Suprapubic skin (tissue), 4 donors: ENCODE measurements at regions not wholly inside any gene's neighbourhood (a gene's known extent, or its start where the extent isn't known, plus 50 kb on each side); places are given as distances from the start of the nearest gene placed in this dataset.
A peak's percentile ranks its signal among the peaks of the same experiment; 100 is the strongest.

Experiments
- DNase-seq, 2 donors: peaks; one replicate each; pipeline ENCODE4 v3.0.0-alpha.2; 2019; ENCODE audit warnings: low spot score in 2 of 2
- H3K27ac ChIP-seq: fragments of 200-600 bp; sonication (generic); one replicate; pipeline ENCODE4 v1.5.1; 2019
- H3K27me3 ChIP-seq: fragments of 200-600 bp; sonication (generic); one replicate; pipeline ENCODE4 v1.5.1; 2019
- H3K36me3 ChIP-seq: fragments of 200-600 bp; sonication (generic); one replicate; pipeline ENCODE4 v1.5.1; 2019
- H3K4me1 ChIP-seq: fragments of 200-600 bp; sonication (generic); one replicate; pipeline ENCODE4 v1.5.1; 2019
- H3K4me3 ChIP-seq: fragments of 200-600 bp; sonication (generic); one replicate; pipeline ENCODE4 v1.5.1; 2019; ENCODE audit warnings: mild to moderate bottlenecking
- H3K9me3 ChIP-seq: fragments of 200-600 bp; sonication (generic); one replicate; pipeline ENCODE4 v1.5.1; 2019
- CTCF ChIP-seq, 2 donors: fragments of 200-600 bp in 1 of 2; fragments of 450-650 bp in 1 of 2; sonication (generic) in 1 of 2; IDR thresholded peaks; one replicate each; pipeline ENCODE4 v1.5.1; 2016 to 2019; ENCODE audit warnings: antibody characterized with exemption in 2 of 2, mild to moderate bottlenecking in 1 of 2, moderate library complexity in 1 of 2
- EP300 ChIP-seq: sonication (generic); formaldehyde crosslinking; IDR thresholded peaks from one replicate; pipeline ENCODE4 v1.6.1; 2017; ENCODE audit warnings: antibody characterized with exemption
- POLR2A ChIP-seq, 2 donors: fragments of 450-650 bp; IDR thresholded peaks; one replicate each; pipeline ENCODE4 v1.6.1; 2017; ENCODE audit warnings: antibody characterized with exemption in 2 of 2, mild to moderate bottlenecking in 2 of 2, moderate library complexity in 2 of 2
- POLR2AphosphoS5 ChIP-seq, 3 donors: sonication (generic); formaldehyde crosslinking; IDR thresholded peaks; one replicate each; pipeline ENCODE4 v1.6.1; 2017; ENCODE audit warnings: antibody characterized with exemption in 3 of 3
- WGBS: methylation state at CpG from one replicate; pipeline ENCODE4 v1.1.5; 2018; 5-methylcytosine and 5-hydroxymethylcytosine counted together

GRCh38 chr18:66682855-66683322 lies 79.0 kb upstream of the CDH19 start:
- Histone ChIP-seq H3K27me3 (no peaks in the 10 kb centered on the region), H3K4me1 (no peaks in the 10 kb centered on the region), H3K9me3 (no peaks in the 10 kb centered on the region), H3K4me3 (peak overlapping the region; percentile 17), H3K27ac (no peak overlapping the region), H3K36me3 (no peaks in the 10 kb centered on the region)
- no peak for TF ChIP-seq EP300
- no peak for TF ChIP-seq POLR2A (IDR thresholded peaks at IDR 0.05)
- TF ChIP-seq CTCF (IDR thresholded peaks at IDR 0.05), result no peak
- TF ChIP-seq POLR2AphosphoS5 (IDR thresholded peaks at IDR 0.05), result no peak
- no peak for DNase-seq
- WGBS, result 15% methylated on average over 5 of the region's 5 CpGs

- H3K27me3 ChIP-seq, result no peaks in the 10 kb centered on the region
- TF ChIP-seq POLR2A (IDR thresholded peaks at IDR 0.05) (no peak), POLR2AphosphoS5 (IDR thresholded peaks at IDR 0.05) (no peak), CTCF (IDR thresholded peaks at IDR 0.05) (no peak), EP300 (no peak)
- H3K36me3 ChIP-seq, result no peaks in the 10 kb centered on the region
- WGBS, result 85% methylated on average over 4 of the region's 4 CpGs
- no peak overlapping the region for H3K27ac ChIP-seq
- H3K9me3 ChIP-seq, result no peaks in the 10 kb centered on the region
- no peaks in the 10 kb centered on the region for H3K4me1 ChIP-seq
- DNase-seq, result no peak
- no peak overlapping the region for H3K4me3 ChIP-seq
Observed at GRCh38 chr18:66676699-66677098, 72.8 kb upstream of the CDH19 start.

- Histone ChIP-seq H3K4me3 (no peak overlapping the region), H3K9me3 (no peaks in the 10 kb centered on the region), H3K27ac (no peak overlapping the region), H3K36me3 (no peaks in the 10 kb centered on the region), H3K4me1 (no peaks in the 10 kb centered on the region), H3K27me3 (no peaks in the 10 kb centered on the region)
- WGBS, result 69% methylated on average over 2 of the region's 2 CpGs
- DNase-seq, result no peak
- no peak for TF ChIP-seq POLR2A (IDR thresholded peaks at IDR 0.05)
- TF ChIP-seq POLR2AphosphoS5 (IDR thresholded peaks at IDR 0.05), result no peak
- TF ChIP-seq CTCF (IDR thresholded peaks at IDR 0.05), result no peak
- no peak for TF ChIP-seq EP300
Observed at GRCh38 chr18:66674286-66674685, 70.4 kb upstream of the CDH19 start.

DNA sequence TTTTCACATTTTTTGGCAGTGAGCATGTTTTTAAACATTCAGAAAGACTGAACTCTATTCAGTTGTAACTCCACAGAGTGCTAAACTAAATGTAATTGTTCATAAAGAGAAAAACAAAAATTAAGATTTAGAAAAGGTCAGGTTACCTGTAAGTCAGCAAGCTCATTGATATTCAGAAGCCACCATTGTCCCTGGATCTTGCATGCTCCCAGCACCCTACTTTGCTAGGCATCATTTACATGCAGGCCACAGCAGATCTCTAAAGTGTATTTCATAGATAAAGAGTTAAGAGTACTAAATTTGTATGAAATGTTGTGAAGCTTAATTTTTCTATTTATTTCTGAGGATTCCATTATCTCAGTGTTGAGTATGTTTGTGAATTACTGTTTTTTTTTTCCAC lies 64.8 kb upstream of the CDH19 start:
- no peak overlapping the region for H3K27ac ChIP-seq
- H3K27me3 ChIP-seq, result no peaks in the 10 kb centered on the region
- no peak for DNase-seq
- no peaks in the 10 kb centered on the region for H3K36me3 ChIP-seq
- H3K4me3 ChIP-seq, result no peak overlapping the region
- no peaks in the 10 kb centered on the region for H3K4me1 ChIP-seq
- no peak for TF ChIP-seq POLR2AphosphoS5 (IDR thresholded peaks at IDR 0.05)
- no peak for TF ChIP-seq POLR2A (IDR thresholded peaks at IDR 0.05)
- TF ChIP-seq EP300, result no peak
- no peak for TF ChIP-seq CTCF (IDR thresholded peaks at IDR 0.05)
- H3K9me3 ChIP-seq, result no peaks in the 10 kb centered on the region

- Histone ChIP-seq H3K4me3 (no peak overlapping the region), H3K9me3 (no peaks in the 10 kb centered on the region), H3K27ac (no peak overlapping the region), H3K36me3 (no peaks in the 10 kb centered on the region), H3K4me1 (no peaks in the 10 kb centered on the region), H3K27me3 (no peaks in the 10 kb centered on the region)
- 80% methylated on average over 4 of the region's 4 CpGs for WGBS
- no peak for DNase-seq
- no peak for TF ChIP-seq CTCF (IDR thresholded peaks at IDR 0.05)
- no peak for TF ChIP-seq POLR2A (IDR thresholded peaks at IDR 0.05)
- TF ChIP-seq EP300, result no peak
- TF ChIP-seq POLR2AphosphoS5 (IDR thresholded peaks at IDR 0.05), result no peak
Observed at GRCh38 chr18:66662632-66663031, 58.7 kb upstream of the CDH19 start.
